Ascending aorta (tissue), 2 donors: ENCODE measurements at regions not wholly inside any gene's neighbourhood (a gene's known extent, or its start where the extent isn't known, plus 50 kb on each side); places are given as distances from the start of the nearest gene placed in this dataset.
"Not testable (repeated sequence)": the region's sequence is repeated elsewhere in the genome, so short reads cannot be mapped to it uniquely, and the experiment has no call there.

Experiments used
- DNase-seq, 2 donors: peaks; one replicate each; pipeline ENCODE4 v3.0.0-alpha.2; 2019; ENCODE audit warnings: low spot score in 2 of 2
- H3K27ac ChIP-seq, 2 donors: fragments of 200-600 bp; sonication (generic); one replicate each; pipeline ENCODE4 v1.5.1; 2016 to 2017; ENCODE audit warnings: mild to moderate bottlenecking in 1 of 2
- H3K27me3 ChIP-seq: fragments of 200-600 bp; sonication (generic); one replicate; pipeline ENCODE4 v1.5.1; 2017
- H3K36me3 ChIP-seq, 2 donors: fragments of 200-600 bp; sonication (generic); one replicate each; pipeline ENCODE4 v1.5.1; 2016
- H3K4me1 ChIP-seq, 2 donors: fragments of 200-600 bp; sonication (generic); one replicate each; pipeline ENCODE4 v1.5.1; 2016 to 2017; ENCODE audit warnings: mild to moderate bottlenecking in 1 of 2
- H3K4me3 ChIP-seq, 2 donors: fragments of 200-600 bp; sonication (generic); one replicate each; pipeline ENCODE4 v1.5.1; 2016 to 2017; ENCODE audit warnings: mild to moderate bottlenecking in 1 of 2
- H3K9me3 ChIP-seq, 2 donors: fragments of 200-600 bp; sonication (generic); one replicate each; pipeline ENCODE4 v1.5.1; 2016
- CTCF ChIP-seq, 3 experiments: fragments of 200-600 bp in 2 of 3; fragments of 450-650 bp in 1 of 3; sonication (generic) in 2 of 3; IDR thresholded peaks; one replicate each; pipeline ENCODE4 v1.5.1; 2016 to 2019; ENCODE audit warnings: antibody characterized with exemption in 3 of 3, mild to moderate bottlenecking in 1 of 3, moderate library complexity in 1 of 3
- intact Hi-C: fragments of 100-400 bp; cut with DNase I; formaldehyde crosslinking; loops from one replicate; pipeline ENCODE4 v1.15.1; 2023

- DNase-seq: no peak
- H3K4me3 ChIP-seq: no peak overlapping the region
Measured at GRCh38 chr10:53358536-53358935, 586.0 kb upstream of the MBL2 start.

GRCh38 chr10:53357587-53357986, 585.0 kb upstream of the MBL2 start:
- Histone ChIP-seq H3K27me3 (no peaks in the 10 kb centered on the region), H3K4me3 (no peak overlapping the region), H3K27ac (no peak overlapping the region), H3K4me1 (no peaks in the 10 kb centered on the region), H3K36me3 (no peaks in the 10 kb centered on the region), H3K9me3 (no peaks in the 10 kb centered on the region)
- no peak for DNase-seq
- intact Hi-C loops: no loop called here
- TF ChIP-seq CTCF (IDR thresholded peaks at IDR 0.05): no peak

More at GRCh38 chr10:53358536-53358935, 586.0 kb upstream of the MBL2 start:
- H3K27me3 ChIP-seq: no peaks in the 10 kb centered on the region
- no peak overlapping the region for H3K27ac ChIP-seq
- H3K36me3 ChIP-seq: no peaks in the 10 kb centered on the region
- H3K9me3 ChIP-seq: no peaks in the 10 kb centered on the region
- intact Hi-C loops: no loop called here
- no peaks in the 10 kb centered on the region for H3K4me1 ChIP-seq
- TF ChIP-seq CTCF (IDR thresholded peaks at IDR 0.05): no peak

GRCh38 chr10:53356616-53357349, 584.2 kb upstream of the MBL2 start:
- no peak overlapping the region for H3K27ac ChIP-seq
- no peak overlapping the region for H3K4me3 ChIP-seq
- no peaks in the 10 kb centered on the region for H3K36me3 ChIP-seq
- TF ChIP-seq CTCF (IDR thresholded peaks at IDR 0.05): no peak
- H3K9me3 ChIP-seq: no peaks in the 10 kb centered on the region
- H3K27me3 ChIP-seq: no peaks in the 10 kb centered on the region
- intact Hi-C loops: no loop called here
- no peaks in the 10 kb centered on the region for H3K4me1 ChIP-seq
- DNase-seq: no peak

DNA sequence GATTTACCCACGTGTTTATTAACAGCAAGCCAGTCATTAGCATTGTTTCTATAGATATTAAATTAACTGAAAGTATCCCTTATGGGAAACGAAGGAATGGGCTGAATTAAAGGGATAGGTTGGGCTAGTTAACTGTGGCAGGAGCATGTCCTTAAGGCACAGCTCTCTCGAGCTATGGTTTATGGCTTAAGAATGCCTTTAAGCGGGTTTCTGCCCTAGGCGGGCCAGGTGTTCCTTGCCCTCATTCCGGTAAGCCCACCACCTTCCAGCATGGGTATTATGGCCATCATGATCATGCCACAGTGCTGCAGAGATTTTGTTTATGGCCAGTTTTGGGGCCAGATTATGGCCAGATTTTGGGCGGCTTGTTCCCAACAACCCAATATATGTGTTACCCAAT, 569.9 kb upstream of the MBL2 start:
- H3K4me3 ChIP-seq, H3K27ac ChIP-seq, H3K9me3 ChIP-seq, H3K4me1 ChIP-seq, H3K36me3 ChIP-seq, H3K27me3 ChIP-seq, DNase-seq, intact Hi-C loops: not testable (repeated sequence)

- intact Hi-C loops: not testable (repeated sequence)
Measured at GRCh38 chr10:53338199-53338598, 565.6 kb upstream of the MBL2 start.

GRCh38 chr10:53335803-53336422, 563.3 kb upstream of the MBL2 start:
- H3K4me1 ChIP-seq, DNase-seq, H3K4me3 ChIP-seq, intact Hi-C loops, H3K27me3 ChIP-seq, H3K9me3 ChIP-seq, H3K36me3 ChIP-seq, H3K27ac ChIP-seq: not testable (repeated sequence)

More at GRCh38 chr10:53338199-53338598, 565.6 kb upstream of the MBL2 start:
- H3K9me3 ChIP-seq, DNase-seq, H3K27me3 ChIP-seq, H3K27ac ChIP-seq, H3K4me3 ChIP-seq, H3K4me1 ChIP-seq, H3K36me3 ChIP-seq: not testable (repeated sequence)

GRCh38 chr10:53331460-53331859, 558.9 kb upstream of the MBL2 start:
- peaks cover 0 to 6% of the 10 kb centered on the region in 2 donors for H3K9me3 ChIP-seq
- DNase-seq: no peak
- no peak overlapping the region for H3K27ac ChIP-seq
- intact Hi-C loops: no loop called here
- TF ChIP-seq CTCF (IDR thresholded peaks at IDR 0.05): no peak
- no peaks in the 10 kb centered on the region for H3K4me1 ChIP-seq
- H3K36me3 ChIP-seq: no peaks in the 10 kb centered on the region
- no peaks in the 10 kb centered on the region for H3K27me3 ChIP-seq
- no peak overlapping the region for H3K4me3 ChIP-seq

- not testable (repeated sequence) for H3K4me3 ChIP-seq
Measured at GRCh38 chr10:53326401-53327305, 554.1 kb upstream of the MBL2 start.

More at GRCh38 chr10:53326401-53327305, 554.1 kb upstream of the MBL2 start:
- H3K4me1 ChIP-seq, H3K9me3 ChIP-seq, H3K27ac ChIP-seq, DNase-seq, H3K36me3 ChIP-seq, H3K27me3 ChIP-seq, intact Hi-C loops: not testable (repeated sequence)
